ENCODE measurements at regions not wholly inside any gene's neighbourhood (a gene's known extent, or its start where the extent isn't known, plus 50 kb on each side); places are given as distances from the start of the nearest gene placed in this dataset.

GRCh38 chr4:54513204-54513603, 144.6 kb upstream of the KIT start:
- Histone ChIP-seq H3K9me3 (ENCODE audit: control insufficient read depth, insufficient read depth, low read length) (no peaks in the 10 kb centered on the region), H3K9me1 (ENCODE audit: insufficient read depth, low read length) (no peaks in the 10 kb centered on the region; the same call in 1 of the 2 replicates), H2BK20ac (ENCODE audit: low read depth, low read length) (peak overlapping the region; percentile 90; the same call in 1 of the 2 replicates), H3K4me1 (ENCODE audit: control insufficient read depth, insufficient read depth, low read length) (peaks cover 8% of the 10 kb centered on the region), H3K9ac (ENCODE audit: low read depth, low read length) (no peak overlapping the region), H3K79me1 (ENCODE audit: low read depth in 1 of 2, low read length in 2 of 2) (no peaks in the 10 kb centered on the region), H3K14ac (replicated peaks; ENCODE audit: low read depth, low read length) (peak overlapping the region; percentile 63; the same call in 1 of the 2 replicates), H2BK15ac (ENCODE audit: low read depth, low read length) (peak overlapping the region; percentile 39; the same call in 2 of the 3 replicates), H4K5ac (ENCODE audit: low read depth, low read length) (no peak overlapping the region; the same call in 1 of the 2 replicates), H4K20me1 (ENCODE audit: insufficient read depth, low read length) (no peaks in the 10 kb centered on the region), H2AFZ (replicated peaks; ENCODE audit: low read length, poor library complexity) (peak overlapping the region; percentile 28), H3K18ac (ENCODE audit: low read depth, low read length) (no peak overlapping the region; the same call in 1 of the 2 replicates), H3K4me3 (ENCODE audit: insufficient read depth, low read depth, low read length) (no peak overlapping the region), H3K4me2 (ENCODE audit: low read depth, low read length) (no peak overlapping the region; the same call in 1 of the 2 replicates), H4K8ac (ENCODE audit: low read depth in 2 of 2, low read length in 2 of 2) (peak overlapping the region in 1 of 2 experiments; percentile 75; a peak in 2 of 4 replicates), H2AK9ac (replicated peaks; ENCODE audit: low read depth, low read length, poor library complexity) (no peak overlapping the region), H3K36me3 (ENCODE audit: control insufficient read depth, insufficient read depth, low read length) (no peaks in the 10 kb centered on the region), H3K27me3 (ENCODE audit: control insufficient read depth, insufficient read depth, low read length) (no peaks in the 10 kb centered on the region), H2BK120ac (ENCODE audit: low read depth, low read length) (peak overlapping the region; percentile 73), H2AK5ac (ENCODE audit: low read depth, low read length) (no peak overlapping the region), H3K4ac (ENCODE audit: low read depth, low read length) (peak overlapping the region; percentile 59; the same call in 1 of the 2 replicates), H3K27ac (ENCODE audit: insufficient read depth, low read length) (peak overlapping the region; percentile 26), H4K91ac (ENCODE audit: insufficient read depth, low read depth, low read length) (no peak overlapping the region; the same call in 1 of the 2 replicates), H3K23ac (ENCODE audit: low read depth, low read length) (peak overlapping the region; percentile 67; the same call in 1 of the 2 replicates), H2BK5ac (ENCODE audit: low read depth, low read length, poor library complexity, severe bottlenecking) (peak overlapping the region; percentile 81), H3K56ac (ENCODE audit: extremely low read depth, insufficient read depth, low read length) (no peak overlapping the region)
- no TSS peak for BruUV-seq (replicated peaks)
- TF ChIP-seq NFE2L2 (IDR thresholded peaks at IDR 0.05; ENCODE audit: low read depth, low read length) (peak; percentile 28; the same call in 1 of the 2 replicates), FOS (IDR thresholded peaks at IDR 0.05; ENCODE audit: low read depth, low read length) (peak; percentile 24; the same call in 1 of the 2 replicates), BHLHE40 (IDR thresholded peaks at IDR 0.05; ENCODE audit: low read depth, low read length) (no peak)
- dilution Hi-C loops (cut with HindIII; ENCODE audit: low sequenced_read_pairs, unreplicated experiment): no loop called here
- ATAC-seq (ENCODE audit: low read depth) (peak; percentile 99), DNase-seq (peak; percentile 93)
- in situ Hi-C loops (cut with MboI; ENCODE audit: low sequenced_read_pairs): no loop called here
- intact Hi-C loops (cut with micrococcal nuclease): no loop called here
- no CpG with 5 or more reads among the region's 6 CpGs for WGBS, 2 experiments (ENCODE audit: extremely low coverage in 2 of 2, insufficient read length in 1 of 2)
- ChIA-PET CTCF (no interaction called here), POLR2A (ENCODE audit: unreplicated experiment) (no interaction called here)

All from IMR-90 (cell line).